Upper lobe of left lung (tissue), 4 donors: ENCODE measurements at regions not wholly inside any gene's neighbourhood (a gene's known extent, or its start where the extent isn't known, plus 50 kb on each side); places are given as distances from the start of the nearest gene placed in this dataset.

Source experiments
- EP300 ChIP-seq, 4 donors: sonication (generic); formaldehyde crosslinking; IDR thresholded peaks; one replicate each; pipeline ENCODE4 v1.5.1; 2017; ENCODE audit warnings: antibody characterized with exemption in 4 of 4, control low read depth in 2 of 4
- POLR2A ChIP-seq, 4 donors: fragments of 450-650 bp; IDR thresholded peaks; one replicate each; pipeline ENCODE4 v1.5.1; 2016 to 2017; ENCODE audit warnings: antibody characterized with exemption in 4 of 4, mild to moderate bottlenecking in 2 of 4
- POLR2AphosphoS5 ChIP-seq, 2 donors: sonication (generic); formaldehyde crosslinking; IDR thresholded peaks; one replicate each; pipeline ENCODE4 v1.5.1; 2017; ENCODE audit warnings: antibody characterized with exemption in 2 of 2

GRCh38 chr5:27511061-27511460 lies 472.7 kb upstream of the CDH9 start:
- TF ChIP-seq POLR2A (IDR thresholded peaks at IDR 0.05) (no peak), EP300 (IDR thresholded peaks at IDR 0.05) (no peak), POLR2AphosphoS5 (IDR thresholded peaks at IDR 0.05) (no peak)
